OCI-LY3 (cell line): ENCODE measurements at regions not wholly inside any gene's neighbourhood (a gene's known extent, or its start where the extent isn't known, plus 50 kb on each side); places are given as distances from the start of the nearest gene placed in this dataset.

ENCODE experiments used
- H2AFZ ChIP-seq: fragments of 200-600, 300-600 bp; shearing (Covaris generic); 2 replicates; pipeline ENCODE4 v1.6.0; 2014; ENCODE audit warnings: antibody characterized with exemption, low read depth, low read length
- H3K27ac ChIP-seq: fragments of 200-600, 300-600 bp; sonication (generic); 2 replicates; pipeline ENCODE4 v1.5.1; 2014; ENCODE audit warnings: mild to moderate bottlenecking, low read length, moderate library complexity, mixed read lengths
- H3K27me3 ChIP-seq: fragments of 200-600, 300-600 bp; sonication (generic); 2 replicates; pipeline ENCODE4 v1.6.1; 2014; ENCODE audit warnings: low read depth, low read length, mixed read lengths
- H3K36me3 ChIP-seq: fragments of 200-600, 300-600 bp; sonication (generic); replicated peaks from 2 replicates; pipeline ENCODE3; 2014; ENCODE audit warnings: low read depth, low read length, mixed read lengths
- H3K4me1 ChIP-seq: fragments of 300-600, 200-600 bp; sonication (generic); 2 replicates; pipeline ENCODE4 v1.6.1; 2014; ENCODE audit warnings: low read length, mixed read lengths
- H3K4me2 ChIP-seq: fragments of 200-600, 300-600 bp; sonication (generic); 2 replicates; pipeline ENCODE4 v1.6.1; 2014; ENCODE audit warnings: low read length, mixed read lengths
- H3K4me3 ChIP-seq: fragments of 300-600, 200-600 bp; sonication (generic); 2 replicates; pipeline ENCODE4 v1.5.1; 2014; ENCODE audit warnings: antibody characterized with exemption, mild to moderate bottlenecking, low read length, moderate library complexity
- H3K79me2 ChIP-seq: fragments of 300-600, 200-600 bp; shearing (Covaris generic); 2 replicates; pipeline ENCODE4 v1.6.1; 2014; ENCODE audit warnings: mild to moderate bottlenecking, low read length, mixed read lengths
- H3K9ac ChIP-seq: fragments of 300-600, 200-600 bp; shearing (Covaris generic); 2 replicates; pipeline ENCODE4 v1.6.0; 2014; ENCODE audit warnings: mild to moderate bottlenecking, low read length, moderate library complexity
- H3K9me3 ChIP-seq: fragments of 200-600, 300-600 bp; shearing (Covaris generic); 2 replicates; pipeline ENCODE4 v1.6.1; 2014; ENCODE audit warnings: low read length, mixed read lengths; ENCODE audit not compliant: insufficient read depth
- H4K20me1 ChIP-seq: fragments of 200-600, 300-600 bp; sonication (generic); 2 replicates; pipeline ENCODE4 v1.6.1; 2016; ENCODE audit warnings: low read length, mixed read lengths; ENCODE audit not compliant: insufficient read depth
- EZH2phosphoT487 ChIP-seq: fragments of 200-600 bp; shearing (Covaris generic); IDR thresholded peaks from 2 replicates; pipeline ENCODE4 v1.6.1; 2018; ENCODE audit warnings: antibody characterized with exemption, mixed run types, low read depth
- TF ChIP-seq, protein P1 (sequence below): fragments of 200-600, 300-600 bp; sonication (generic); IDR thresholded peaks from 2 replicates; pipeline ENCODE4 v1.5.1; 2014; ENCODE audit warnings: antibody characterized with exemption, low read length, low read depth

- H2AFZ ChIP-seq: no peak overlapping the region
- H3K4me2 ChIP-seq: no peak overlapping the region
- no peaks in the 10 kb centered on the region for H4K20me1 ChIP-seq
- no peaks in the 10 kb centered on the region for H3K4me1 ChIP-seq
- no peak for TF ChIP-seq EZH2phosphoT487
- TF ChIP-seq, protein P1, sequence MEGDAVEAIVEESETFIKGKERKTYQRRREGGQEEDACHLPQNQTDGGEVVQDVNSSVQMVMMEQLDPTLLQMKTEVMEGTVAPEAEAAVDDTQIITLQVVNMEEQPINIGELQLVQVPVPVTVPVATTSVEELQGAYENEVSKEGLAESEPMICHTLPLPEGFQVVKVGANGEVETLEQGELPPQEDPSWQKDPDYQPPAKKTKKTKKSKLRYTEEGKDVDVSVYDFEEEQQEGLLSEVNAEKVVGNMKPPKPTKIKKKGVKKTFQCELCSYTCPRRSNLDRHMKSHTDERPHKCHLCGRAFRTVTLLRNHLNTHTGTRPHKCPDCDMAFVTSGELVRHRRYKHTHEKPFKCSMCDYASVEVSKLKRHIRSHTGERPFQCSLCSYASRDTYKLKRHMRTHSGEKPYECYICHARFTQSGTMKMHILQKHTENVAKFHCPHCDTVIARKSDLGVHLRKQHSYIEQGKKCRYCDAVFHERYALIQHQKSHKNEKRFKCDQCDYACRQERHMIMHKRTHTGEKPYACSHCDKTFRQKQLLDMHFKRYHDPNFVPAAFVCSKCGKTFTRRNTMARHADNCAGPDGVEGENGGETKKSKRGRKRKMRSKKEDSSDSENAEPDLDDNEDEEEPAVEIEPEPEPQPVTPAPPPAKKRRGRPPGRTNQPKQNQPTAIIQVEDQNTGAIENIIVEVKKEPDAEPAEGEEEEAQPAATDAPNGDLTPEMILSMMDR: no peak
- no peaks in the 10 kb centered on the region for H3K9me3 ChIP-seq
- no peaks in the 10 kb centered on the region for H3K79me2 ChIP-seq
- no peak overlapping the region for H3K9ac ChIP-seq
- H3K4me3 ChIP-seq: no peak overlapping the region
- no peaks in the 10 kb centered on the region for H3K36me3 ChIP-seq
- no peak overlapping the region for H3K27ac ChIP-seq
- H3K27me3 ChIP-seq: no peaks in the 10 kb centered on the region
Measured at GRCh38 chr4:18291256-18291655, 269.7 kb upstream of the LCORL start.

- Histone ChIP-seq H3K27ac (no peak overlapping the region), H4K20me1 (no peaks in the 10 kb centered on the region), H3K4me1 (no peaks in the 10 kb centered on the region), H3K36me3 (no peaks in the 10 kb centered on the region), H3K27me3 (no peaks in the 10 kb centered on the region), H2AFZ (no peak overlapping the region), H3K9ac (no peak overlapping the region), H3K4me2 (no peak overlapping the region), H3K79me2 (no peaks in the 10 kb centered on the region), H3K4me3 (no peak overlapping the region), H3K9me3 (no peaks in the 10 kb centered on the region)
- TF ChIP-seq EZH2phosphoT487: no peak
- TF ChIP-seq, protein P1: no peak
Measured at GRCh38 chr4:18285357-18285756, 263.8 kb upstream of the LCORL start.

GRCh38 chr4:18278244-18278643, 256.7 kb upstream of the LCORL start:
- Histone ChIP-seq H3K79me2 (no peaks in the 10 kb centered on the region), H3K4me3 (no peak overlapping the region), H3K4me2 (no peak overlapping the region), H3K9ac (no peak overlapping the region), H2AFZ (no peak overlapping the region), H4K20me1 (no peaks in the 10 kb centered on the region), H3K4me1 (no peaks in the 10 kb centered on the region), H3K36me3 (no peaks in the 10 kb centered on the region), H3K27ac (no peak overlapping the region), H3K27me3 (no peaks in the 10 kb centered on the region), H3K9me3 (no peaks in the 10 kb centered on the region)
- no peak for TF ChIP-seq EZH2phosphoT487
- TF ChIP-seq, protein P1: no peak

- H2AFZ ChIP-seq: no peak overlapping the region
- H3K4me2 ChIP-seq: no peak overlapping the region
- no peaks in the 10 kb centered on the region for H3K79me2 ChIP-seq
- H3K4me1 ChIP-seq: no peaks in the 10 kb centered on the region
- no peaks in the 10 kb centered on the region for H3K9me3 ChIP-seq
- H3K4me3 ChIP-seq: no peak overlapping the region
- TF ChIP-seq EZH2phosphoT487: no peak
- TF ChIP-seq, protein P1: no peak
- H3K27ac ChIP-seq: no peak overlapping the region
- no peaks in the 10 kb centered on the region for H3K36me3 ChIP-seq
- no peak overlapping the region for H3K9ac ChIP-seq
- no peaks in the 10 kb centered on the region for H3K27me3 ChIP-seq
- H4K20me1 ChIP-seq: no peaks in the 10 kb centered on the region
Measured at GRCh38 chr4:18262832-18263231, 241.3 kb upstream of the LCORL start.
